IMR-90 (cell line): ENCODE measurements at regions not wholly inside any gene's neighbourhood (a gene's known extent, or its start where the extent isn't known, plus 50 kb on each side); places are given as distances from the start of the nearest gene placed in this dataset.

Experiments
- ATAC-seq: fragments of 200-7000 bp; cut with Tn5 transposase; 2 replicates; pipeline ENCODE4 v1.9.1; 2020; ENCODE audit warnings: low read depth, mild to moderate bottlenecking, moderate library complexity
- BruUV-seq: library from RNA; stranded (reverse); fragments of 400-500 nt; replicated peaks from 2 replicates; lab custom pipeline; 2021; lab: Mats Ljungman, UMichigan
- CTCF ChIA-PET: fragments of 300-600 bp; formaldehyde crosslinking; extraction: SDS; loops from one replicate; lab custom pipeline; 2021; ENCODE audit warnings: antibody characterized with exemption; lab: Yijun Ruan, JAX
- POLR2A ChIA-PET: fragments of 300-600 bp; sonication (Branson Sonifier 250); formaldehyde crosslinking; loops from one replicate; lab custom pipeline; 2022; ENCODE audit warnings: antibody characterized with exemption; ENCODE audit not compliant: unreplicated experiment; lab: Charles Lee
- DNase-seq: peaks from one replicate; pipeline ENCODE4 v3.0.0; 2013
- H2AFZ ChIP-seq: replicated peaks from 2 replicates; pipeline ENCODE3; 2013; ENCODE audit warnings: low read length, mild to moderate bottlenecking; ENCODE audit not compliant: poor library complexity
- H2AK5ac ChIP-seq: 2 replicates; pipeline ENCODE4 v1.6.1; 2013; ENCODE audit warnings: low read depth, low read length, inconsistent platforms
- H2AK9ac ChIP-seq: replicated peaks from 2 replicates; pipeline ENCODE3; 2013; ENCODE audit warnings: mild to moderate bottlenecking, low read depth, low read length, moderate library complexity; ENCODE audit not compliant: poor library complexity
- H2BK120ac ChIP-seq: 2 replicates; pipeline ENCODE4 v1.6.1; 2013; ENCODE audit warnings: low read depth, low read length, inconsistent platforms
- H2BK15ac ChIP-seq: 3 replicates; pipeline ENCODE4 v1.6.1; 2013; ENCODE audit warnings: low read depth, low read length, inconsistent platforms
- H2BK20ac ChIP-seq: 2 replicates; pipeline ENCODE4 v1.6.1; 2013; ENCODE audit warnings: low read depth, mild to moderate bottlenecking, inconsistent platforms, low read length, moderate library complexity
- H2BK5ac ChIP-seq: 2 replicates; pipeline ENCODE4 v1.6.1; 2013; ENCODE audit warnings: mild to moderate bottlenecking, low read depth, low read length, inconsistent platforms; ENCODE audit not compliant: poor library complexity, severe bottlenecking
- H3K14ac ChIP-seq: replicated peaks from 2 replicates; pipeline ENCODE4 v1.6.1; 2013; ENCODE audit warnings: low read depth, low read length, inconsistent platforms
- H3K18ac ChIP-seq: 2 replicates; pipeline ENCODE4 v1.6.1; 2013; ENCODE audit warnings: low read depth, low read length, control low read depth
- H3K23ac ChIP-seq: 2 replicates; pipeline ENCODE4 v1.6.1; 2013; ENCODE audit warnings: low read depth, low read length, inconsistent platforms
- H3K27ac ChIP-seq: 2 replicates; pipeline ENCODE4 v1.5.1; 2013; ENCODE audit warnings: mild to moderate bottlenecking, control low read depth, low read length; ENCODE audit not compliant: insufficient read depth
- H3K27me3 ChIP-seq: 2 replicates; pipeline ENCODE4 v1.6.1; 2013; ENCODE audit warnings: low read length; ENCODE audit not compliant: control insufficient read depth, insufficient read depth
- H3K36me3 ChIP-seq: 2 replicates; pipeline ENCODE4 v1.6.1; 2013; ENCODE audit warnings: low read length, mixed read lengths; ENCODE audit not compliant: control insufficient read depth, insufficient read depth
- H3K4ac ChIP-seq: 2 replicates; pipeline ENCODE4 v1.6.1; 2013; ENCODE audit warnings: low read depth, low read length, inconsistent platforms
- H3K4me1 ChIP-seq: 2 replicates; pipeline ENCODE4 v1.6.1; 2013; ENCODE audit warnings: low read length, mixed read lengths; ENCODE audit not compliant: control insufficient read depth, insufficient read depth
- H3K4me2 ChIP-seq: 2 replicates; pipeline ENCODE4 v1.6.1; 2013; ENCODE audit warnings: low read depth, mild to moderate bottlenecking, control low read depth, low read length, moderate library complexity
- H3K4me3 ChIP-seq: 2 replicates; pipeline ENCODE4 v1.5.1; 2013; ENCODE audit warnings: low read depth, mild to moderate bottlenecking, control low read depth, low read length, moderate library complexity; ENCODE audit not compliant: insufficient read depth
- H3K56ac ChIP-seq: 2 replicates; pipeline ENCODE4 v1.6.1; 2013; ENCODE audit warnings: low read length, inconsistent platforms; ENCODE audit not compliant: insufficient read depth; ENCODE audit errors: extremely low read depth
- H3K79me1 ChIP-seq, 2 experiments: 2 replicates each; pipeline ENCODE4 v1.6.1; 2013; ENCODE audit warnings: low read length in 2 of 2, inconsistent platforms in 1 of 2, low read depth in 1 of 2
- H3K9ac ChIP-seq: 2 replicates; pipeline ENCODE4 v1.6.1; 2013; ENCODE audit warnings: low read depth, low read length, control low read depth
- H3K9me1 ChIP-seq: 2 replicates; pipeline ENCODE4 v1.6.1; 2013; ENCODE audit warnings: low read length, inconsistent platforms; ENCODE audit not compliant: insufficient read depth
- H3K9me3 ChIP-seq: 2 replicates; pipeline ENCODE4 v1.6.1; 2013; ENCODE audit warnings: low read length; ENCODE audit not compliant: control insufficient read depth, insufficient read depth
- H4K20me1 ChIP-seq: 2 replicates; pipeline ENCODE4 v1.6.1; 2013; ENCODE audit warnings: low read length, inconsistent platforms; ENCODE audit not compliant: insufficient read depth
- H4K5ac ChIP-seq: 2 replicates; pipeline ENCODE4 v1.6.1; 2013; ENCODE audit warnings: mild to moderate bottlenecking, low read depth, low read length, control low read depth
- H4K8ac ChIP-seq, 2 experiments: 2 replicates each; pipeline ENCODE4 v1.6.1; 2013; ENCODE audit warnings: low read depth in 2 of 2, low read length in 2 of 2, control low read depth in 1 of 2, inconsistent platforms in 1 of 2
- H4K91ac ChIP-seq: 2 replicates; pipeline ENCODE4 v1.6.1; 2013; ENCODE audit warnings: low read depth, low read length, inconsistent platforms; ENCODE audit not compliant: insufficient read depth
- BHLHE40 ChIP-seq: fragments of 150-350 bp; IDR thresholded peaks from 2 replicates; pipeline ENCODE4 v1.6.1; 2016; ENCODE audit warnings: mild to moderate bottlenecking, low read depth, low read length
- MAFK ChIP-seq: IDR thresholded peaks from 2 replicates; pipeline ENCODE4 v1.6.1; 2012; ENCODE audit warnings: low read depth, low read length, improper control_type of control experiment
- MAZ ChIP-seq: IDR thresholded peaks from 2 replicates; pipeline ENCODE4 v1.6.1; 2012; ENCODE audit warnings: low read depth, mild to moderate bottlenecking, low read length, improper control_type of control experiment, moderate library complexity, borderline replicate concordance
- NFE2L2 ChIP-seq: fragments of 150-350 bp; IDR thresholded peaks from 2 replicates; pipeline ENCODE4 v1.6.1; 2016; ENCODE audit warnings: low read depth, mild to moderate bottlenecking, low read length
- POLR2A ChIP-seq: IDR thresholded peaks from 2 replicates; pipeline ENCODE4 v1.6.1; 2012; ENCODE audit warnings: mild to moderate bottlenecking, low read depth, low read length
- RAD21 ChIP-seq: IDR thresholded peaks from 2 replicates; pipeline ENCODE4 v1.6.1; 2012; ENCODE audit warnings: low read length, improper control_type of control experiment
- RCOR1 ChIP-seq: IDR thresholded peaks from 2 replicates; pipeline ENCODE4 v1.6.1; 2012; ENCODE audit warnings: mild to moderate bottlenecking, low read length, improper control_type of control experiment; ENCODE audit not compliant: insufficient replicate concordance
- RFX5 ChIP-seq: IDR thresholded peaks from 2 replicates; pipeline ENCODE4 v1.8.0; 2012; ENCODE audit warnings: low read depth, mild to moderate bottlenecking, low read length, moderate library complexity
- SMC3 ChIP-seq: fragments of 150-350 bp; IDR thresholded peaks from 2 replicates; pipeline ENCODE4 v1.6.1; 2016; ENCODE audit warnings: low read depth, mild to moderate bottlenecking, antibody characterized with exemption, low read length, moderate library complexity
- WGBS, 2 experiments: methylation state at CpG; one replicate each; pipeline versions ENCODE4 v1.1.5 to v1.1.7; 2013; ENCODE audit warnings: missing lambda C conversion rate in 2 of 2; ENCODE audit not compliant: insufficient read length in 1 of 2; ENCODE audit errors: extremely low coverage in 2 of 2; 5-methylcytosine and 5-hydroxymethylcytosine counted together
- dilution Hi-C: fragments of 300-500 bp; cut with HindIII; formaldehyde crosslinking; loops from one replicate; pipeline ENCODE4 v1.14.3; 2018; ENCODE audit warnings: low sequenced_read_pairs; ENCODE audit not compliant: unreplicated experiment
- in situ Hi-C: fragments of 300-500 bp; cut with MboI; formaldehyde crosslinking; loops from 3 replicates; pipeline ENCODE4 v1.14.3; 2019; ENCODE audit warnings: low sequenced_read_pairs, inconsistent platforms, mixed read lengths
- intact Hi-C: fragments of 100-400 bp; cut with micrococcal nuclease; formaldehyde crosslinking; loops from 2 replicates; pipeline ENCODE4 v1.10.0; 2022
- TF ChIP-seq, protein P1 (sequence below): conservative IDR thresholded peaks from 2 replicates; pipeline ENCODE4 v1.5.1; 2012; ENCODE audit warnings: mild to moderate bottlenecking, low read depth, low read length, improper control_type of control experiment
- TF ChIP-seq, protein P2 (sequence below): fragments of 150-350 bp; IDR thresholded peaks from 2 replicates; pipeline ENCODE4 v1.6.1; 2016; ENCODE audit warnings: low read depth, mild to moderate bottlenecking, low read length, moderate library complexity, borderline replicate concordance
- TF ChIP-seq, protein P3 (sequence below): fragments of 150-350 bp; IDR thresholded peaks from 2 replicates; pipeline ENCODE4 v1.6.1; 2017; ENCODE audit warnings: mild to moderate bottlenecking, antibody characterized with exemption, low read length, low read depth

DNA sequence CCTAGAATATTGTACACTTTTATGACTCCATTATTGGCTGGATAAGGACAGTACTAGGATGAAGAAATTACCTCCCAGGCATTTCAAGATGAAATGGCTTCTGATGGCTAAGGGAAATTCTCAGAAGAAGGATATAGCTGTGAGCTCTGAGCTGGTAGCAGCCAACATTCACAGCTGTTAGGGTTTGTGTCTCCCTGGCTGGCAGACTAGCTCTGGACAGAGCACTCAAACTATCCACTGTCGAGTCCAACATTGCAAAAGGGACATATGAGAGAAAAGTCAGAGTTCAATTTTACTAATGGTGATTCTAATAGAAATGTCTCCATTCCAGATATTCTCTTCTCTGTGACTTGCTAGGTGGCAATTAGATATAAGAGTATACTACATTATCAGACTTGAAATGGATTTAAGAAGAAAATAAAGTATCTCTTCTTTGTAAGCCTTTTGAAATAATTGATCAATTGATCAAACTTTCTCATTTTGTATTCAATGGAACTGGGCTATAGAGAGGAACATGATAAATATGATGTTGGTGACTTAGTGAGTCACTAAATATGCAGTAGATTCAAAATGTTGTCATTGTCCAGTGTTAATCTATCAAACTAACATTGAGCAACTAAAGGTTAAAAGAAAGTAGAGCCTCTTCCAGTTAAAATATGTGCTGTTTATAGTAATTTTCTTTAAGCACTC is 1920.3 kb downstream of the SUCLG1 start:
- ChIA-PET POLR2A (no interaction called here), CTCF (no interaction called here)
- no peak overlapping the region for H3K18ac ChIP-seq
- H4K20me1 ChIP-seq: no peaks in the 10 kb centered on the region
- H2BK5ac ChIP-seq: no peak overlapping the region
- H3K23ac ChIP-seq: no peak overlapping the region
- H3K9ac ChIP-seq: no peak overlapping the region
- no peak overlapping the region for H3K14ac ChIP-seq
- DNase-seq (no peak), ATAC-seq (no peak)
- no peak overlapping the region for H2AK5ac ChIP-seq
- H4K8ac ChIP-seq: no peak overlapping the region
- H2BK120ac ChIP-seq: no peak overlapping the region
- no peak overlapping the region for H4K5ac ChIP-seq
- no peak overlapping the region for H3K4me2 ChIP-seq
- H3K79me1 ChIP-seq: no peaks in the 10 kb centered on the region
- H3K4me3 ChIP-seq: no peak overlapping the region
- TF ChIP-seq, protein P1, sequence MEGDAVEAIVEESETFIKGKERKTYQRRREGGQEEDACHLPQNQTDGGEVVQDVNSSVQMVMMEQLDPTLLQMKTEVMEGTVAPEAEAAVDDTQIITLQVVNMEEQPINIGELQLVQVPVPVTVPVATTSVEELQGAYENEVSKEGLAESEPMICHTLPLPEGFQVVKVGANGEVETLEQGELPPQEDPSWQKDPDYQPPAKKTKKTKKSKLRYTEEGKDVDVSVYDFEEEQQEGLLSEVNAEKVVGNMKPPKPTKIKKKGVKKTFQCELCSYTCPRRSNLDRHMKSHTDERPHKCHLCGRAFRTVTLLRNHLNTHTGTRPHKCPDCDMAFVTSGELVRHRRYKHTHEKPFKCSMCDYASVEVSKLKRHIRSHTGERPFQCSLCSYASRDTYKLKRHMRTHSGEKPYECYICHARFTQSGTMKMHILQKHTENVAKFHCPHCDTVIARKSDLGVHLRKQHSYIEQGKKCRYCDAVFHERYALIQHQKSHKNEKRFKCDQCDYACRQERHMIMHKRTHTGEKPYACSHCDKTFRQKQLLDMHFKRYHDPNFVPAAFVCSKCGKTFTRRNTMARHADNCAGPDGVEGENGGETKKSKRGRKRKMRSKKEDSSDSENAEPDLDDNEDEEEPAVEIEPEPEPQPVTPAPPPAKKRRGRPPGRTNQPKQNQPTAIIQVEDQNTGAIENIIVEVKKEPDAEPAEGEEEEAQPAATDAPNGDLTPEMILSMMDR: no peak
- TF ChIP-seq MAFK (no peak), MAZ (no peak), RFX5 (no peak), BHLHE40 (no peak), POLR2A (no peak), RCOR1 (no peak), RAD21 (no peak), SMC3 (no peak), NFE2L2 (no peak)
- TF ChIP-seq, protein P2, sequence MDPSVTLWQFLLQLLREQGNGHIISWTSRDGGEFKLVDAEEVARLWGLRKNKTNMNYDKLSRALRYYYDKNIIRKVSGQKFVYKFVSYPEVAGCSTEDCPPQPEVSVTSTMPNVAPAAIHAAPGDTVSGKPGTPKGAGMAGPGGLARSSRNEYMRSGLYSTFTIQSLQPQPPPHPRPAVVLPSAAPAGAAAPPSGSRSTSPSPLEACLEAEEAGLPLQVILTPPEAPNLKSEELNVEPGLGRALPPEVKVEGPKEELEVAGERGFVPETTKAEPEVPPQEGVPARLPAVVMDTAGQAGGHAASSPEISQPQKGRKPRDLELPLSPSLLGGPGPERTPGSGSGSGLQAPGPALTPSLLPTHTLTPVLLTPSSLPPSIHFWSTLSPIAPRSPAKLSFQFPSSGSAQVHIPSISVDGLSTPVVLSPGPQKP: no peak
- TF ChIP-seq, protein P3, sequence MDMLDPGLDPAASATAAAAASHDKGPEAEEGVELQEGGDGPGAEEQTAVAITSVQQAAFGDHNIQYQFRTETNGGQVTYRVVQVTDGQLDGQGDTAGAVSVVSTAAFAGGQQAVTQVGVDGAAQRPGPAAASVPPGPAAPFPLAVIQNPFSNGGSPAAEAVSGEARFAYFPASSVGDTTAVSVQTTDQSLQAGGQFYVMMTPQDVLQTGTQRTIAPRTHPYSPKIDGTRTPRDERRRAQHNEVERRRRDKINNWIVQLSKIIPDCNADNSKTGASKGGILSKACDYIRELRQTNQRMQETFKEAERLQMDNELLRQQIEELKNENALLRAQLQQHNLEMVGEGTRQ: no peak
- no peak overlapping the region for H4K91ac ChIP-seq
- H2BK20ac ChIP-seq: no peak overlapping the region
- no peak overlapping the region for H3K56ac ChIP-seq
- intact Hi-C loops: no loop called here
- H2AFZ ChIP-seq: no peak overlapping the region
- no peaks in the 10 kb centered on the region for H3K4me1 ChIP-seq
- no CpG with 5 or more reads among the region's 1 CpG for WGBS, 2 experiments
- dilution Hi-C loops: no loop called here
- H3K9me3 ChIP-seq: no peaks in the 10 kb centered on the region
- H2BK15ac ChIP-seq: no peak overlapping the region
- H3K9me1 ChIP-seq: no peaks in the 10 kb centered on the region
- H3K27ac ChIP-seq: no peak overlapping the region
- no peak overlapping the region for H2AK9ac ChIP-seq
- no peak overlapping the region for H3K4ac ChIP-seq
- H3K36me3 ChIP-seq: no peaks in the 10 kb centered on the region
- in situ Hi-C loops: no loop called here
- BruUV-seq: no TSS peak
- H3K27me3 ChIP-seq: no peaks in the 10 kb centered on the region
